ENCODE measurements at regions not wholly inside any gene's neighbourhood (a gene's known extent, or its start where the extent isn't known, plus 50 kb on each side); places are given as distances from the start of the nearest gene placed in this dataset.

- H3K27me3 ChIP-seq, result no peaks in the 10 kb centered on the region
- H3K36me3 ChIP-seq, result no peaks in the 10 kb centered on the region
- H3K27ac ChIP-seq, result no peak overlapping the region
- ATAC-seq (no peak), DNase-seq (no peak), FAIRE-seq (no peak)
- intact Hi-C loops (cut with DNase I), result no loop called here
- no peak overlapping the region for H3K4me3 ChIP-seq
- no peaks in the 10 kb centered on the region for H3K4me1 ChIP-seq
- no peaks in the 10 kb centered on the region for H3K9me3 ChIP-seq
- no peak for TF ChIP-seq CTCF (IDR thresholded peaks at IDR 0.05)
- 77 to 88% methylated on average over 2 of the region's 2 CpGs for WGBS, 2 donors
These were observed 235.7 kb downstream of the HTR1A start for GRCh38 chr5:63726496-63726895.

- no peak for ATAC-seq
- no peak for DNase-seq
- Histone ChIP-seq H3K27me3 (no peaks in the 10 kb centered on the region), H3K4me1 (no peaks in the 10 kb centered on the region), H3K27ac (no peak overlapping the region), H3K9me3 (no peaks in the 10 kb centered on the region), H3K4me3 (no peak overlapping the region), H3K36me3 (no peaks in the 10 kb centered on the region)
- no peak for FAIRE-seq
- no peak for TF ChIP-seq CTCF (IDR thresholded peaks at IDR 0.05)
- intact Hi-C loops (cut with DNase I), result no loop called here
- WGBS, 2 donors, result 62 to 81% methylated on average over 1 of the region's 1 CpG
These were observed 243.1 kb downstream of the HTR1A start for GRCh38 chr5:63719147-63719546.

- Histone ChIP-seq H3K36me3 (no peaks in the 10 kb centered on the region), H3K27me3 (no peaks in the 10 kb centered on the region), H3K4me1 (no peaks in the 10 kb centered on the region), H3K9me3 (no peaks in the 10 kb centered on the region), H3K27ac (no peak overlapping the region), H3K4me3 (no peak overlapping the region)
- intact Hi-C loops (cut with DNase I), result no loop called here
- FAIRE-seq (no peak), ATAC-seq (no peak), DNase-seq (no peak)
- no peak for TF ChIP-seq CTCF (IDR thresholded peaks at IDR 0.05)
- WGBS, 2 donors, result 23 to 35% methylated on average over 1 of the region's 1 CpG
These were observed 262.0 kb downstream of the HTR1A start for GRCh38 chr5:63700241-63700640.

GRCh38 chr5:63697811-63698210 lies 264.4 kb downstream of the HTR1A start:
- no peak for TF ChIP-seq CTCF (IDR thresholded peaks at IDR 0.05)
- Histone ChIP-seq H3K27me3 (no peaks in the 10 kb centered on the region), H3K9me3 (no peaks in the 10 kb centered on the region), H3K27ac (no peak overlapping the region), H3K36me3 (no peaks in the 10 kb centered on the region), H3K4me3 (no peak overlapping the region), H3K4me1 (no peaks in the 10 kb centered on the region)
- FAIRE-seq (no peak), ATAC-seq (no peak), DNase-seq (no peak)
- 81 to 85% methylated on average over 2 of the region's 2 CpGs for WGBS, 2 donors
- intact Hi-C loops (cut with DNase I), result no loop called here

- Histone ChIP-seq H3K9me3 (no peaks in the 10 kb centered on the region), H3K4me1 (no peaks in the 10 kb centered on the region), H3K27ac (no peak overlapping the region), H3K27me3 (no peaks in the 10 kb centered on the region), H3K4me3 (no peak overlapping the region), H3K36me3 (no peaks in the 10 kb centered on the region)
- TF ChIP-seq CTCF (IDR thresholded peaks at IDR 0.05), result no peak
- DNase-seq (no peak), FAIRE-seq (no peak), ATAC-seq (no peak)
- 47 to 75% methylated on average over 2 of the region's 2 CpGs for WGBS, 2 donors
- intact Hi-C loops (cut with DNase I), result no loop called here
These were observed 271.7 kb downstream of the HTR1A start for GRCh38 chr5:63690546-63690945.

Measured in pancreas (tissue), 10 donors.